ENCODE measurements at regions not wholly inside any gene's neighbourhood (a gene's known extent, or its start where the extent isn't known, plus 50 kb on each side); places are given as distances from the start of the nearest gene placed in this dataset.

- DNase-seq (ENCODE audit: low read depth) = no peak
- TF ChIP-seq CTCF (IDR thresholded peaks at IDR 0.05; ENCODE audit: insufficient read depth, low read depth, low read length, missing control alignments) = no peak
- H3K4me3 ChIP-seq (ENCODE audit: low read length) = no peak overlapping the region
Observed at GRCh38 chr3:162073422-162073975, 576.9 kb downstream of the OTOL1 start.

- no peak overlapping the region for H3K4me3 ChIP-seq (ENCODE audit: low read length)
- no peak for DNase-seq (ENCODE audit: low read depth)
- no peak for TF ChIP-seq CTCF (IDR thresholded peaks at IDR 0.05; ENCODE audit: insufficient read depth, low read depth, low read length, missing control alignments)
Observed at GRCh38 chr3:162077108-162077507, 580.5 kb downstream of the OTOL1 start.

GRCh38 chr3:162082516-162082915 is 585.9 kb downstream of the OTOL1 start:
- TF ChIP-seq CTCF (IDR thresholded peaks at IDR 0.05; ENCODE audit: insufficient read depth, low read depth, low read length, missing control alignments) = no peak
- no peak overlapping the region for H3K4me3 ChIP-seq (ENCODE audit: low read length)
- DNase-seq (ENCODE audit: low read depth) = no peak

- TF ChIP-seq CTCF (IDR thresholded peaks at IDR 0.05; ENCODE audit: insufficient read depth, low read depth, low read length, missing control alignments) = no peak
Observed at GRCh38 chr3:162087361-162087760, 590.8 kb downstream of the OTOL1 start.

GRCh38 chr3:162092751-162093150 is 596.1 kb downstream of the OTOL1 start:
- TF ChIP-seq CTCF (IDR thresholded peaks at IDR 0.05; ENCODE audit: insufficient read depth, low read depth, low read length, missing control alignments) = no peak
- no peak overlapping the region for H3K4me3 ChIP-seq (ENCODE audit: low read length)
- no peak for DNase-seq (ENCODE audit: low read depth)

More at GRCh38 chr3:162087361-162087760, 590.8 kb downstream of the OTOL1 start:
- no peak overlapping the region for H3K4me3 ChIP-seq (ENCODE audit: low read length)
- no peak for DNase-seq (ENCODE audit: low read depth)

- no peak for DNase-seq (ENCODE audit: low read depth)
- no peak overlapping the region for H3K4me3 ChIP-seq (ENCODE audit: low read length)
- TF ChIP-seq CTCF (IDR thresholded peaks at IDR 0.05; ENCODE audit: insufficient read depth, low read depth, low read length, missing control alignments) = no peak
Observed at GRCh38 chr3:162094301-162094700, 597.7 kb downstream of the OTOL1 start.

- no peak overlapping the region for H3K4me3 ChIP-seq (ENCODE audit: low read length)
- peak; percentile 96 for DNase-seq (ENCODE audit: low read depth)
- no peak for TF ChIP-seq CTCF (IDR thresholded peaks at IDR 0.05; ENCODE audit: insufficient read depth, low read depth, low read length, missing control alignments)
Observed at GRCh38 chr3:162096874-162097273, 600.3 kb downstream of the OTOL1 start.

Measured in epithelial cell of esophagus (primary cell).